Liver (tissue), 7 donors: ENCODE measurements at regions not wholly inside any gene's neighbourhood (a gene's known extent, or its start where the extent isn't known, plus 50 kb on each side); places are given as distances from the start of the nearest gene placed in this dataset.

Experiments used
- DNase-seq: peaks from one replicate; pipeline ENCODE4 v3.0.0-alpha.2; 2017; ENCODE audit warnings: low spot score
- H3K27ac ChIP-seq, 2 donors: one replicate each; pipeline ENCODE4 v1.7.0; 2013; ENCODE audit warnings: inconsistent platforms in 2 of 2, low read length in 2 of 2, control low read depth in 1 of 2, low read depth in 1 of 2, mild to moderate bottlenecking in 1 of 2
- H3K27me3 ChIP-seq, 4 donors: one replicate each; pipeline versions ENCODE4 v1.6.1 to v1.7.0; 2013; ENCODE audit warnings: low read length in 3 of 4, inconsistent platforms in 1 of 4, mild to moderate bottlenecking in 1 of 4, moderate library complexity in 1 of 4; ENCODE audit not compliant: control insufficient read depth in 4 of 4, insufficient read depth in 4 of 4
- H3K36me3 ChIP-seq, 4 donors: one replicate each; pipeline versions ENCODE4 v1.6.1 to v1.7.0; 2013; ENCODE audit warnings: low read length in 3 of 4, mild to moderate bottlenecking in 3 of 4, low read depth in 1 of 4, moderate library complexity in 1 of 4; ENCODE audit not compliant: control insufficient read depth in 4 of 4, insufficient read depth in 3 of 4
- H3K4me1 ChIP-seq, 4 donors: one replicate each; pipeline versions ENCODE4 v1.6.1 to v1.7.0; 2013; ENCODE audit warnings: low read length in 3 of 4, mild to moderate bottlenecking in 3 of 4, moderate library complexity in 1 of 4; ENCODE audit not compliant: control insufficient read depth in 4 of 4, insufficient read depth in 4 of 4
- H3K4me3 ChIP-seq, 3 donors: one replicate each; pipeline versions ENCODE4 v1.6.1 to v1.7.0; 2013; ENCODE audit warnings: low read length in 3 of 3, control low read depth in 1 of 3, low read depth in 1 of 3, mild to moderate bottlenecking in 1 of 3
- H3K9ac ChIP-seq, 2 donors: one replicate each; pipeline ENCODE4 v1.7.0; 2013; ENCODE audit warnings: low read length in 2 of 2, mild to moderate bottlenecking in 2 of 2, moderate library complexity in 2 of 2, control low read depth in 1 of 2, low read depth in 1 of 2
- H3K9me3 ChIP-seq, 4 donors: one replicate each; pipeline versions ENCODE4 v1.6.1 to v1.7.0; 2013; ENCODE audit warnings: low read length in 3 of 4; ENCODE audit not compliant: control insufficient read depth in 4 of 4
- EGR1 ChIP-seq, 2 donors: IDR thresholded peaks; 2 replicates each; pipeline ENCODE4 v1.6.1; 2016 to 2018; ENCODE audit warnings: antibody characterized with exemption in 2 of 2, low read depth in 2 of 2
- FOXA1 ChIP-seq: IDR thresholded peaks from 2 replicates; pipeline ENCODE4 v1.6.1; 2016; ENCODE audit warnings: antibody characterized with exemption
- FOXA2 ChIP-seq: IDR thresholded peaks from 2 replicates; pipeline ENCODE4 v1.6.1; 2016; ENCODE audit warnings: antibody characterized with exemption
- GABPA ChIP-seq, 2 donors: IDR thresholded peaks in 1 of 2; conservative IDR thresholded peaks in 1 of 2; 2 replicates each; pipeline ENCODE4 v1.6.1; 2016; ENCODE audit warnings: antibody characterized with exemption in 2 of 2, mild to moderate bottlenecking in 1 of 2, moderate library complexity in 1 of 2
- HNF4A ChIP-seq, 2 donors: conservative IDR thresholded peaks; 2 replicates each; pipeline ENCODE4 v1.6.1; 2016; ENCODE audit warnings: antibody characterized with exemption in 2 of 2, mild to moderate bottlenecking in 2 of 2
- HNF4G ChIP-seq: IDR thresholded peaks from 2 replicates; pipeline ENCODE4 v1.6.1; 2016; ENCODE audit warnings: antibody characterized with exemption
- JUND ChIP-seq, 2 donors: IDR thresholded peaks; 2 replicates each; pipeline ENCODE4 v1.6.1; 2016; ENCODE audit warnings: antibody characterized with exemption in 2 of 2
- NR2F2 ChIP-seq: IDR thresholded peaks from 2 replicates; pipeline ENCODE4 v1.6.1; 2016; ENCODE audit warnings: antibody characterized with exemption
- RAD21 ChIP-seq, 2 donors: IDR thresholded peaks; 2 replicates each; pipeline ENCODE4 v1.6.1; 2016; ENCODE audit warnings: antibody characterized with exemption in 2 of 2, mild to moderate bottlenecking in 2 of 2
- RXRA ChIP-seq, 2 donors: IDR thresholded peaks; 2 replicates each; pipeline ENCODE4 v1.6.1; 2017 to 2018; ENCODE audit warnings: antibody characterized with exemption in 2 of 2, mild to moderate bottlenecking in 1 of 2
- SP1 ChIP-seq: IDR thresholded peaks from 2 replicates; pipeline ENCODE4 v1.6.1; 2018; ENCODE audit warnings: antibody characterized with exemption, mild to moderate bottlenecking
- TAF1 ChIP-seq: conservative IDR thresholded peaks from 2 replicates; pipeline ENCODE4 v1.6.1; 2016; ENCODE audit warnings: antibody characterized with exemption, mild to moderate bottlenecking
- YY1 ChIP-seq: IDR thresholded peaks from 2 replicates; pipeline ENCODE4 v1.6.1; 2016; ENCODE audit warnings: antibody characterized with exemption, mild to moderate bottlenecking
- WGBS: extraction: QIAGEN DNeasy Blood & Tissue Kit; methylation state at CpG from one replicate; pipeline ENCODE4 v1.1.7; 2013; 5-methylcytosine and 5-hydroxymethylcytosine counted together
- TF ChIP-seq, protein P1 (sequence below): IDR thresholded peaks from 2 replicates; pipeline ENCODE4 v1.6.1; 2016; ENCODE audit warnings: antibody characterized with exemption
- TF ChIP-seq, protein P2 (sequence below): IDR thresholded peaks from 2 replicates; pipeline ENCODE4 v1.6.1; 2016; ENCODE audit warnings: antibody characterized with exemption, mild to moderate bottlenecking
- TF ChIP-seq, protein P3 (sequence below): IDR thresholded peaks from 2 replicates; pipeline ENCODE4 v1.6.1; 2016; ENCODE audit warnings: antibody characterized with exemption
- TF ChIP-seq, protein P4 (sequence below): IDR thresholded peaks from 2 replicates; pipeline ENCODE4 v1.6.1; 2016; ENCODE audit warnings: antibody characterized with exemption
- donor health status: healthy.
- donor health status: healthy.
- donor health status: healthy.
- donor health status: healthy.

DNA sequence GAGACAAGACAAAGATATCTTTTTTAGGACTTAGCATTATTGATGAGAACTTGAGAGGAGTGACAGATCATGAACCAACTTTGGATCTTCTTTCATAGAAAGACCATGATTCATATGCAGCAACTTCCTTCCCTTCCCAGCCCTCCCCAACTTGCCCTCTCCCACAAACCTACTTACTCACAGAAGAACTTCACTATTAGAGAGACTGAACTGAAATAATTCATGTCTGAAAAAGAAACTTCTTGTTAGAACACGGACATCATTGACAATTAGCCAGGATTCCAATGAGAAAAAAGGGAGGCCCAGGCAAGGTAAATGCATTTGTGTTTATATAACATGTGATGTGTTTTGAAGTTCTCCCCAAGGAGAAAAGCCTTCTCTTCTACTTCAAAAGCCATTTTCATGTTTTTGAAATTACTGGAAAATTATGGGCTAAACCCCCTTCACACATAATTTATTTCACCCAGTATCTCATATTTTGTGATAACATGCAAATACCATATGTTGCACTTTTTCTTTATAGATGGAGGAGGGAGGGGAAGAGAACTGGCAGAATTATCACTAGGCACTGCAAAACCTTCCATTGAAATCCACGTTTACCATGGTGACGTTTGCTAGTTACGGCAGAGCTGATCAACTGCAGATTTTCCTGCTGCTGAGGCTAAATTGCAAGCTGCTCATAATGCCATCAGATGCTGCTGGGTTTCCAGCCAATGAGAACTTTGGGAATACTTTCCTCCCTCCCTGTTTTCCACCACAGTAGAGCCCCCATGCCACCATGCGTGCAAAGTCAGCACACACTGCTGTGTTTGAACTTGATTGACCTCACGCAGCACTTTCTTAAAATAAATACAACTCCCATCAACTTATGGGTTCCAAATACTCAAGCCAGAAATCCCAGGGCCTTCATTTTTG is 294.7 kb downstream of the MEIS1 start:
- no peak overlapping the region for H3K9ac ChIP-seq
- DNase-seq = no peak
- TF ChIP-seq, protein P1, sequence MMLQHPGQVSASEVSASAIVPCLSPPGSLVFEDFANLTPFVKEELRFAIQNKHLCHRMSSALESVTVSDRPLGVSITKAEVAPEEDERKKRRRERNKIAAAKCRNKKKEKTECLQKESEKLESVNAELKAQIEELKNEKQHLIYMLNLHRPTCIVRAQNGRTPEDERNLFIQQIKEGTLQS = no peak
- TF ChIP-seq, protein P2, sequence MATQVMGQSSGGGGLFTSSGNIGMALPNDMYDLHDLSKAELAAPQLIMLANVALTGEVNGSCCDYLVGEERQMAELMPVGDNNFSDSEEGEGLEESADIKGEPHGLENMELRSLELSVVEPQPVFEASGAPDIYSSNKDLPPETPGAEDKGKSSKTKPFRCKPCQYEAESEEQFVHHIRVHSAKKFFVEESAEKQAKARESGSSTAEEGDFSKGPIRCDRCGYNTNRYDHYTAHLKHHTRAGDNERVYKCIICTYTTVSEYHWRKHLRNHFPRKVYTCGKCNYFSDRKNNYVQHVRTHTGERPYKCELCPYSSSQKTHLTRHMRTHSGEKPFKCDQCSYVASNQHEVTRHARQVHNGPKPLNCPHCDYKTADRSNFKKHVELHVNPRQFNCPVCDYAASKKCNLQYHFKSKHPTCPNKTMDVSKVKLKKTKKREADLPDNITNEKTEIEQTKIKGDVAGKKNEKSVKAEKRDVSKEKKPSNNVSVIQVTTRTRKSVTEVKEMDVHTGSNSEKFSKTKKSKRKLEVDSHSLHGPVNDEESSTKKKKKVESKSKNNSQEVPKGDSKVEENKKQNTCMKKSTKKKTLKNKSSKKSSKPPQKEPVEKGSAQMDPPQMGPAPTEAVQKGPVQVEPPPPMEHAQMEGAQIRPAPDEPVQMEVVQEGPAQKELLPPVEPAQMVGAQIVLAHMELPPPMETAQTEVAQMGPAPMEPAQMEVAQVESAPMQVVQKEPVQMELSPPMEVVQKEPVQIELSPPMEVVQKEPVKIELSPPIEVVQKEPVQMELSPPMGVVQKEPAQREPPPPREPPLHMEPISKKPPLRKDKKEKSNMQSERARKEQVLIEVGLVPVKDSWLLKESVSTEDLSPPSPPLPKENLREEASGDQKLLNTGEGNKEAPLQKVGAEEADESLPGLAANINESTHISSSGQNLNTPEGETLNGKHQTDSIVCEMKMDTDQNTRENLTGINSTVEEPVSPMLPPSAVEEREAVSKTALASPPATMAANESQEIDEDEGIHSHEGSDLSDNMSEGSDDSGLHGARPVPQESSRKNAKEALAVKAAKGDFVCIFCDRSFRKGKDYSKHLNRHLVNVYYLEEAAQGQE = no peak
- TF ChIP-seq, protein P3, sequence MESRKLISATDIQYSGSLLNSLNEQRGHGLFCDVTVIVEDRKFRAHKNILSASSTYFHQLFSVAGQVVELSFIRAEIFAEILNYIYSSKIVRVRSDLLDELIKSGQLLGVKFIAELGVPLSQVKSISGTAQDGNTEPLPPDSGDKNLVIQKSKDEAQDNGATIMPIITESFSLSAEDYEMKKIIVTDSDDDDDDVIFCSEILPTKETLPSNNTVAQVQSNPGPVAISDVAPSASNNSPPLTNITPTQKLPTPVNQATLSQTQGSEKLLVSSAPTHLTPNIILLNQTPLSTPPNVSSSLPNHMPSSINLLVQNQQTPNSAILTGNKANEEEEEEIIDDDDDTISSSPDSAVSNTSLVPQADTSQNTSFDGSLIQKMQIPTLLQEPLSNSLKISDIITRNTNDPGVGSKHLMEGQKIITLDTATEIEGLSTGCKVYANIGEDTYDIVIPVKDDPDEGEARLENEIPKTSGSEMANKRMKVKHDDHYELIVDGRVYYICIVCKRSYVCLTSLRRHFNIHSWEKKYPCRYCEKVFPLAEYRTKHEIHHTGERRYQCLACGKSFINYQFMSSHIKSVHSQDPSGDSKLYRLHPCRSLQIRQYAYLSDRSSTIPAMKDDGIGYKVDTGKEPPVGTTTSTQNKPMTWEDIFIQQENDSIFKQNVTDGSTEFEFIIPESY = no peak
- TF ChIP-seq JUND (IDR thresholded peaks at IDR 0.05) = no peak
- no peak for TF ChIP-seq TAF1
- TF ChIP-seq RAD21 (IDR thresholded peaks at IDR 0.05) = no peak
- no peak for TF ChIP-seq HNF4A (conservative IDR thresholded peaks at IDR 0.05)
- TF ChIP-seq RXRA (IDR thresholded peaks at IDR 0.05) = no peak
- TF ChIP-seq YY1 = no peak
- TF ChIP-seq NR2F2 = no peak
- no peak for TF ChIP-seq FOXA1
- TF ChIP-seq, protein P4, sequence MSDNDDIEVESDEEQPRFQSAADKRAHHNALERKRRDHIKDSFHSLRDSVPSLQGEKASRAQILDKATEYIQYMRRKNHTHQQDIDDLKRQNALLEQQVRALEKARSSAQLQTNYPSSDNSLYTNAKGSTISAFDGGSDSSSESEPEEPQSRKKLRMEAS = no peak
- TF ChIP-seq HNF4G = no peak
- no peak for TF ChIP-seq FOXA2
- no peak for TF ChIP-seq GABPA (IDR thresholded peaks at IDR 0.05 in 1 of 2, conservative IDR thresholded peaks at IDR 0.05 in 1 of 2)
- no peaks in the 10 kb centered on the region for H3K4me1 ChIP-seq
- H3K27me3 ChIP-seq = peaks cover 0 to 5% (median 0%) of the 10 kb centered on the region in 4 donors
- no peak overlapping the region for H3K27ac ChIP-seq
- no peaks in the 10 kb centered on the region for H3K9me3 ChIP-seq
- H3K36me3 ChIP-seq = no peaks in the 10 kb centered on the region
- WGBS = 69% methylated on average over 6 of the region's 6 CpGs
- no peak overlapping the region for H3K4me3 ChIP-seq

DNA sequence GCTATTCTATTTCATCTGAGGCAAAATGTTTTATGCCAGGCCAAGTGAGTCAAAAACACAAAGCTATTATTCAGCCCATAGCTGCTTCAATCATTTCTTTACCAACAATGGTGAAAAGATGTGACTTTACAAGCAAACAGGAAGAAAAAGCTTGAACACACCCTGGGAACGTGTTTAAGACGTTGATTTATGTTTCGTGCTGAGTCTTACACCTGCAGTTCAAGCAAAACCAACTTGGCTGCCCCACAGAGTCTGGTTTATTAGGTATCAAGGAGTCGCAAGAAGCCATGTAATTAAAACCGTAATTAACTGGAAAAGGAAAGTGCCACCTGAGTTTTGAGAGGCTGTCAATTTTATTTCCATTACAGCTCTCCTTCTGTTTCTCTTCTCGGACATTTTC is 295.5 kb downstream of the MEIS1 start:
- Histone ChIP-seq H3K27ac (no peak overlapping the region), H3K9me3 (no peaks in the 10 kb centered on the region), H3K9ac (no peak overlapping the region), H3K4me1 (no peaks in the 10 kb centered on the region), H3K36me3 (no peaks in the 10 kb centered on the region), H3K27me3 (peaks cover 0 to 5% (median 0%) of the 10 kb centered on the region in 4 donors), H3K4me3 (no peak overlapping the region)
- no peak for DNase-seq
- 78% methylated on average over 6 of the region's 6 CpGs for WGBS
- TF ChIP-seq, protein P1 = no peak
- TF ChIP-seq GABPA (IDR thresholded peaks at IDR 0.05 in 1 of 2, conservative IDR thresholded peaks at IDR 0.05 in 1 of 2) (no peak), YY1 (no peak), HNF4G (no peak), EGR1 (IDR thresholded peaks at IDR 0.05; ENCODE audit: low read depth in 2 of 2) (no peak), FOXA2 (no peak), SP1 (no peak), NR2F2 (no peak), RXRA (IDR thresholded peaks at IDR 0.05) (no peak), HNF4A (conservative IDR thresholded peaks at IDR 0.05) (no peak), TAF1 (no peak)
- TF ChIP-seq, protein P3 = no peak
- TF ChIP-seq, protein P2 = no peak
- TF ChIP-seq, protein P4 = no peak
